GM23338 (cell line): ENCODE measurements at regions not wholly inside any gene's neighbourhood (a gene's known extent, or its start where the extent isn't known, plus 50 kb on each side); places are given as distances from the start of the nearest gene placed in this dataset.

Experiments used
- ATAC-seq: fragments of 200-7000 bp; cut with Tn5 transposase; 3 replicates; pipeline ENCODE4 v1.9.1; 2020
- DNase-seq: peaks from one replicate; pipeline ENCODE4 v3.0.0-alpha.2; 2015; ENCODE audit warnings: low spot score
- H2AFZ ChIP-seq: fragments of 200-600 bp; sonication (generic); 2 replicates; pipeline ENCODE4 v1.8.0; 2016; ENCODE audit warnings: antibody characterized with exemption, mild to moderate bottlenecking, moderate library complexity
- H3F3A ChIP-seq: fragments of 200-600 bp; sonication (generic); replicated peaks from 2 replicates; pipeline ENCODE4 v1.8.0; 2017; ENCODE audit warnings: antibody characterized with exemption, mixed run types, low read depth
- H3K27ac ChIP-seq: fragments of 200-600 bp; sonication (generic); 2 replicates; pipeline ENCODE4 v1.6.1; 2016; ENCODE audit warnings: low read depth
- H3K27me3 ChIP-seq: fragments of 200-600 bp; sonication (generic); 2 replicates; pipeline ENCODE4 v1.8.0; 2016; ENCODE audit warnings: mild to moderate bottlenecking, mixed run types, moderate library complexity; ENCODE audit not compliant: insufficient read depth
- H3K36me3 ChIP-seq: fragments of 200-600 bp; sonication (generic); 2 replicates; pipeline ENCODE4 v1.8.0; 2016; ENCODE audit warnings: mild to moderate bottlenecking; ENCODE audit not compliant: insufficient read depth
- H3K4me1 ChIP-seq: fragments of 200-600 bp; sonication (generic); 2 replicates; pipeline ENCODE4 v1.8.0; 2016; ENCODE audit warnings: mild to moderate bottlenecking, moderate library complexity; ENCODE audit not compliant: insufficient read depth
- H3K4me2 ChIP-seq: fragments of 200-600 bp; sonication (generic); 2 replicates; pipeline ENCODE4 v1.7.1; 2017; ENCODE audit warnings: mixed run types
- H3K4me3 ChIP-seq: fragments of 200-600 bp; sonication (generic); 2 replicates; pipeline ENCODE4 v1.6.1; 2016; ENCODE audit warnings: mixed run types
- H3K79me2 ChIP-seq: fragments of 200-600 bp; sonication (generic); replicated peaks from 2 replicates; pipeline ENCODE4 v1.8.0; 2017; ENCODE audit warnings: mild to moderate bottlenecking; ENCODE audit not compliant: insufficient read depth
- H3K9me2 ChIP-seq: fragments of 200-600 bp; sonication (generic); 2 replicates; pipeline ENCODE4 v1.8.0; 2017; ENCODE audit not compliant: insufficient read depth
- H4K20me1 ChIP-seq: fragments of 200-600 bp; sonication (generic); replicated peaks from 2 replicates; pipeline ENCODE4 v1.8.0; 2017; ENCODE audit warnings: mild to moderate bottlenecking; ENCODE audit not compliant: insufficient read depth
- H3K27ac Mint-ChIP-seq: 2 replicates; pipeline ENCODE4 v1.8.0; 2020; ENCODE audit warnings: inconsistent platforms, mild to moderate bottlenecking, moderate library complexity, mixed read lengths
- H3K27me3 Mint-ChIP-seq: 3 replicates; pipeline ENCODE4 v1.8.0; 2022; ENCODE audit warnings: low read depth, mild to moderate bottlenecking, moderate library complexity, mixed read lengths, inconsistent platforms; ENCODE audit not compliant: insufficient read depth, poor library complexity
- H3K36me3 Mint-ChIP-seq: 3 replicates; pipeline ENCODE4 v1.8.0; 2021; ENCODE audit warnings: low read depth, mild to moderate bottlenecking, inconsistent platforms, moderate library complexity, mixed read lengths
- H3K4me1 Mint-ChIP-seq: 3 replicates; pipeline ENCODE4 v1.8.0; 2020; ENCODE audit warnings: mild to moderate bottlenecking, inconsistent platforms, mixed read lengths
- H3K4me3 Mint-ChIP-seq: 3 replicates; pipeline ENCODE4 v1.8.0; 2021; ENCODE audit warnings: moderate library complexity, mild to moderate bottlenecking, inconsistent platforms, mixed read lengths
- H3K9me3 Mint-ChIP-seq: 3 replicates; pipeline ENCODE4 v1.8.0; 2020; ENCODE audit warnings: moderate library complexity, mild to moderate bottlenecking, inconsistent platforms, mixed read lengths
- CREB1 ChIP-seq: fragments of 250-450 bp; sonication (Bioruptor Pico); IDR thresholded peaks from 2 replicates; pipeline ENCODE4 v1.5.0; 2020; ENCODE audit warnings: low read depth, mild to moderate bottlenecking, moderate library complexity
- EZH2phosphoT487 ChIP-seq: fragments of 200-600 bp; sonication (generic); IDR thresholded peaks from one replicate; pipeline ENCODE4 v1.8.1; 2018; ENCODE audit warnings: antibody characterized with exemption; ENCODE audit not compliant: unreplicated experiment
- NANOG ChIP-seq: IDR thresholded peaks from 2 replicates; pipeline ENCODE4 v1.6.1; 2016; ENCODE audit warnings: antibody characterized with exemption, borderline replicate concordance
- ZNF114 ChIP-seq: fragments of 250-450 bp; sonication (Bioruptor Pico); IDR thresholded peaks from 2 replicates; pipeline ENCODE4 v1.5.0; 2020; ENCODE audit warnings: mild to moderate bottlenecking, moderate library complexity
- ZNF331 ChIP-seq: fragments of 250-450 bp; sonication (Bioruptor Pico); IDR thresholded peaks from 2 replicates; pipeline ENCODE4 v1.5.0; 2020; ENCODE audit warnings: low read depth, mild to moderate bottlenecking, moderate library complexity
- TF ChIP-seq, protein P1 (sequence below): fragments of 250-450 bp; sonication (Bioruptor Pico); IDR thresholded peaks from 2 replicates; pipeline ENCODE4 v1.5.0; 2020; ENCODE audit warnings: mild to moderate bottlenecking, moderate library complexity
- TF ChIP-seq, protein P2 (sequence below): IDR thresholded peaks from 2 replicates; pipeline ENCODE4 v1.6.1; 2016; ENCODE audit warnings: antibody characterized with exemption
- TF ChIP-seq, protein P3 (sequence below): IDR thresholded peaks from one replicate; pipeline ENCODE4 v1.6.1; 2018; ENCODE audit warnings: antibody characterized with exemption; ENCODE audit not compliant: unreplicated experiment
- TF ChIP-seq, protein P4 (sequence below), 2 experiments: fragments of 200-600 bp in 1 of 2; sonication (generic) in 1 of 2; conservative IDR thresholded peaks; 2 replicates each; pipeline versions ENCODE4 v1.5.1 to v1.6.1; 2016 to 2017; ENCODE audit warnings: antibody characterized with exemption in 2 of 2, low read depth in 2 of 2, mild to moderate bottlenecking in 2 of 2, moderate library complexity in 1 of 2

DNA sequence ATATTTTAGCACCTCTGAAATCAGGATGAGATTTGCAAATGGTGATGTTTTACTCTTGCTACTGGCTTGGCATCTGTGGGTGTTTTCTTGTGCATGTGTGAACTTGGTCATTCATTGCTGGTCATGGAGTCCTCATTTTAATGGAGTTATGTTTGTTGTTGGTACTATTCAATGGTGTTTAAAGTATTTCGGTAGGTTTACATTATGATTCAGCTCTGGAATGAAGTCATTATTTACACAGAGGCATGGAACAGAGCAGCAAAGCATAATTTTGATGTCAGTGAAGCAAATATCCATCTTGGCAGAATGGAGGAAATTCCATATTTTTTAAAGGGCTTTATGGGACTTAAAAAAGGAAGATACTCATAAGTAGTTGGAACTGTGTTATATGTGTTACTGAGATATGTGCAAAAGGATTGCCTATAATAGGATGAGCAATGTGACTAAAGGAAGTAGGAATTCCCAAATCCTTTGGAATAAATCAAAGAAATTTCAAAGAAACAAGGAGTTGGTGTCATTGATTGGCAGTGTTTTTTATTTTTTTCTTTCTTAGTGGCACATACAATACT is 147.4 kb downstream of the ACTBL2 start (continued):
- TF ChIP-seq, protein P1, sequence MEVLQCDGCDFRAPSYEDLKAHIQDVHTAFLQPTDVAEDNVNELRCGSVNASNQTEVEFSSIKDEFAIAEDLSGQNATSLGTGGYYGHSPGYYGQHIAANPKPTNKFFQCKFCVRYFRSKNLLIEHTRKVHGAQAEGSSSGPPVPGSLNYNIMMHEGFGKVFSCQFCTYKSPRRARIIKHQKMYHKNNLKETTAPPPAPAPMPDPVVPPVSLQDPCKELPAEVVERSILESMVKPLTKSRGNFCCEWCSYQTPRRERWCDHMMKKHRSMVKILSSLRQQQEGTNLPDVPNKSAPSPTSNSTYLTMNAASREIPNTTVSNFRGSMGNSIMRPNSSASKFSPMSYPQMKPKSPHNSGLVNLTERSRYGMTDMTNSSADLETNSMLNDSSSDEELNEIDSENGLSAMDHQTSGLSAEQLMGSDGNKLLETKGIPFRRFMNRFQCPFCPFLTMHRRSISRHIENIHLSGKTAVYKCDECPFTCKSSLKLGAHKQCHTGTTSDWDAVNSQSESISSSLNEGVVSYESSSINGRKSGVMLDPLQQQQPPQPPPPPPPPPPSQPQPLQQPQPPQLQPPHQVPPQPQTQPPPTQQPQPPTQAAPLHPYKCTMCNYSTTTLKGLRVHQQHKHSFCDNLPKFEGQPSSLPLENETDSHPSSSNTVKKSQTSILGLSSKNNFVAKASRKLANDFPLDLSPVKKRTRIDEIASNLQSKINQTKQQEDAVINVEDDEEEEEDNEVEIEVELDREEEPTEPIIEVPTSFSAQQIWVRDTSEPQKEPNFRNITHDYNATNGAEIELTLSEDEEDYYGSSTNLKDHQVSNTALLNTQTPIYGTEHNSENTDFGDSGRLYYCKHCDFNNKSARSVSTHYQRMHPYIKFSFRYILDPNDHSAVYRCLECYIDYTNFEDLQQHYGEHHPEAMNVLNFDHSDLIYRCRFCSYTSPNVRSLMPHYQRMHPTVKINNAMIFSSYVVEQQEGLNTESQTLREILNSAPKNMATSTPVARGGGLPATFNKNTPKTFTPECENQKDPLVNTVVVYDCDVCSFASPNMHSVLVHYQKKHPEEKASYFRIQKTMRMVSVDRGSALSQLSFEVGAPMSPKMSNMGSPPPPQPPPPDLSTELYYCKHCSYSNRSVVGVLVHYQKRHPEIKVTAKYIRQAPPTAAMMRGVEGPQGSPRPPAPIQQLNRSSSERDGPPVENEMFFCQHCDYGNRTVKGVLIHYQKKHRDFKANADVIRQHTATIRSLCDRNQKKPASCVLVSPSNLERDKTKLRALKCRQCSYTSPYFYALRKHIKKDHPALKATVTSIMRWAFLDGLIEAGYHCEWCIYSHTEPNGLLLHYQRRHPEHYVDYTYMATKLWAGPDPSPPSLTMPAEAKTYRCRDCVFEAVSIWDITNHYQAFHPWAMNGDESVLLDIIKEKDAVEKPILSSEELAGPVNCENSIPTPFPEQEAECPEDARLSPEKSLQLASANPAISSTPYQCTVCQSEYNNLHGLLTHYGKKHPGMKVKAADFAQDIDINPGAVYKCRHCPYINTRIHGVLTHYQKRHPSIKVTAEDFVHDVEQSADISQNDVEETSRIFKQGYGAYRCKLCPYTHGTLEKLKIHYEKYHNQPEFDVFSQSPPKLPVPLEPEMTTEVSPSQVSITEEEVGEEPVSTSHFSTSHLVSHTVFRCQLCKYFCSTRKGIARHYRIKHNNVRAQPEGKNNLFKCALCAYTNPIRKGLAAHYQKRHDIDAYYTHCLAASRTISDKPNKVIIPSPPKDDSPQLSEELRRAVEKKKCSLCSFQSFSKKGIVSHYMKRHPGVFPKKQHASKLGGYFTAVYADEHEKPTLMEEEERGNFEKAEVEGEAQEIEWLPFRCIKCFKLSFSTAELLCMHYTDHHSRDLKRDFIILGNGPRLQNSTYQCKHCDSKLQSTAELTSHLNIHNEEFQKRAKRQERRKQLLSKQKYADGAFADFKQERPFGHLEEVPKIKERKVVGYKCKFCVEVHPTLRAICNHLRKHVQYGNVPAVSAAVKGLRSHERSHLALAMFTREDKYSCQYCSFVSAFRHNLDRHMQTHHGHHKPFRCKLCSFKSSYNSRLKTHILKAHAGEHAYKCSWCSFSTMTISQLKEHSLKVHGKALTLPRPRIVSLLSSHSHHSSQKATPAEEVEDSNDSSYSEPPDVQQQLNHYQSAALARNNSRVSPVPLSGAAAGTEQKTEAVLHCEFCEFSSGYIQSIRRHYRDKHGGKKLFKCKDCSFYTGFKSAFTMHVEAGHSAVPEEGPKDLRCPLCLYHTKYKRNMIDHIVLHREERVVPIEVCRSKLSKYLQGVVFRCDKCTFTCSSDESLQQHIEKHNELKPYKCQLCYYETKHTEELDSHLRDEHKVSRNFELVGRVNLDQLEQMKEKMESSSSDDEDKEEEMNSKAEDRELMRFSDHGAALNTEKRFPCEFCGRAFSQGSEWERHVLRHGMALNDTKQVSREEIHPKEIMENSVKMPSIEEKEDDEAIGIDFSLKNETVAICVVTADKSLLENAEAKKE (CRISPR knock-in tag), result no peak
- TF ChIP-seq, protein P2, sequence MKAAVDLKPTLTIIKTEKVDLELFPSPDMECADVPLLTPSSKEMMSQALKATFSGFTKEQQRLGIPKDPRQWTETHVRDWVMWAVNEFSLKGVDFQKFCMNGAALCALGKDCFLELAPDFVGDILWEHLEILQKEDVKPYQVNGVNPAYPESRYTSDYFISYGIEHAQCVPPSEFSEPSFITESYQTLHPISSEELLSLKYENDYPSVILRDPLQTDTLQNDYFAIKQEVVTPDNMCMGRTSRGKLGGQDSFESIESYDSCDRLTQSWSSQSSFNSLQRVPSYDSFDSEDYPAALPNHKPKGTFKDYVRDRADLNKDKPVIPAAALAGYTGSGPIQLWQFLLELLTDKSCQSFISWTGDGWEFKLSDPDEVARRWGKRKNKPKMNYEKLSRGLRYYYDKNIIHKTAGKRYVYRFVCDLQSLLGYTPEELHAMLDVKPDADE, result no peak
- TF ChIP-seq CREB1 (CRISPR knock-in tag), result no peak
- TF ChIP-seq EZH2phosphoT487, result no peak

DNA sequence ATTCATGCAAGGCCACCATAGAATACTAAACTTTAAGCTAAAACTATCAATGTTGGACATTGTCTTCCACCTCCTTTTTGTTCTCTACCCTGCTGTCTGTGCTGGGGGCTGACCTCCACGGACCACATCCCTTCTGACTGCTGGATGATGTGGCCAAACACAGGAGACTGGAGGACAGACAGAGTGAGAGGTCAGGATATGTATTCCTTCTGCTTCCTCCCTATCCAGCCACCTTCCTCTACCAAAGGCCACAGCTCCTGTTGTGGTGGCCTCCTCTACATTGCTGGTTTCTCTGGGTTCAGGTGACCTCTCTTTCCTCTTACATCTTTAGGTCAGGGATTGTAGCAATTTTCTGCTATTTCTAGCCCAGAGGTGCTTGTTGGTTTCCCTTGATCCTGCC is 148.1 kb downstream of the ACTBL2 start:
- Histone ChIP-seq H3K4me1 (no peaks in the 10 kb centered on the region), H3K79me2 (no peaks in the 10 kb centered on the region), H4K20me1 (no peaks in the 10 kb centered on the region), H3F3A (no peaks in the 10 kb centered on the region), H3K4me3 (no peak overlapping the region), H3K36me3 (no peaks in the 10 kb centered on the region), H2AFZ (no peak overlapping the region), H3K27me3 (no peaks in the 10 kb centered on the region), H3K27ac (no peak overlapping the region), H3K9me2 (no peaks in the 10 kb centered on the region), H3K4me2 (no peak overlapping the region)
- Mint-ChIP-seq H3K4me1 (no peaks in the 10 kb centered on the region), H3K27ac (no peak overlapping the region), H3K36me3 (no peaks in the 10 kb centered on the region), H3K4me3 (no peak overlapping the region), H3K27me3 (no peaks in the 10 kb centered on the region), H3K9me3 (peaks cover 2% of the 10 kb centered on the region; the same call in 1 of the 3 replicates)
- DNase-seq (no peak), ATAC-seq (no peak)
- TF ChIP-seq, protein P3, sequence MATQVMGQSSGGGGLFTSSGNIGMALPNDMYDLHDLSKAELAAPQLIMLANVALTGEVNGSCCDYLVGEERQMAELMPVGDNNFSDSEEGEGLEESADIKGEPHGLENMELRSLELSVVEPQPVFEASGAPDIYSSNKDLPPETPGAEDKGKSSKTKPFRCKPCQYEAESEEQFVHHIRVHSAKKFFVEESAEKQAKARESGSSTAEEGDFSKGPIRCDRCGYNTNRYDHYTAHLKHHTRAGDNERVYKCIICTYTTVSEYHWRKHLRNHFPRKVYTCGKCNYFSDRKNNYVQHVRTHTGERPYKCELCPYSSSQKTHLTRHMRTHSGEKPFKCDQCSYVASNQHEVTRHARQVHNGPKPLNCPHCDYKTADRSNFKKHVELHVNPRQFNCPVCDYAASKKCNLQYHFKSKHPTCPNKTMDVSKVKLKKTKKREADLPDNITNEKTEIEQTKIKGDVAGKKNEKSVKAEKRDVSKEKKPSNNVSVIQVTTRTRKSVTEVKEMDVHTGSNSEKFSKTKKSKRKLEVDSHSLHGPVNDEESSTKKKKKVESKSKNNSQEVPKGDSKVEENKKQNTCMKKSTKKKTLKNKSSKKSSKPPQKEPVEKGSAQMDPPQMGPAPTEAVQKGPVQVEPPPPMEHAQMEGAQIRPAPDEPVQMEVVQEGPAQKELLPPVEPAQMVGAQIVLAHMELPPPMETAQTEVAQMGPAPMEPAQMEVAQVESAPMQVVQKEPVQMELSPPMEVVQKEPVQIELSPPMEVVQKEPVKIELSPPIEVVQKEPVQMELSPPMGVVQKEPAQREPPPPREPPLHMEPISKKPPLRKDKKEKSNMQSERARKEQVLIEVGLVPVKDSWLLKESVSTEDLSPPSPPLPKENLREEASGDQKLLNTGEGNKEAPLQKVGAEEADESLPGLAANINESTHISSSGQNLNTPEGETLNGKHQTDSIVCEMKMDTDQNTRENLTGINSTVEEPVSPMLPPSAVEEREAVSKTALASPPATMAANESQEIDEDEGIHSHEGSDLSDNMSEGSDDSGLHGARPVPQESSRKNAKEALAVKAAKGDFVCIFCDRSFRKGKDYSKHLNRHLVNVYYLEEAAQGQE, result no peak
- TF ChIP-seq NANOG (no peak), ZNF331 (CRISPR knock-in tag) (no peak), ZNF114 (CRISPR knock-in tag) (no peak), EZH2phosphoT487 (no peak)
- TF ChIP-seq, protein P4, sequence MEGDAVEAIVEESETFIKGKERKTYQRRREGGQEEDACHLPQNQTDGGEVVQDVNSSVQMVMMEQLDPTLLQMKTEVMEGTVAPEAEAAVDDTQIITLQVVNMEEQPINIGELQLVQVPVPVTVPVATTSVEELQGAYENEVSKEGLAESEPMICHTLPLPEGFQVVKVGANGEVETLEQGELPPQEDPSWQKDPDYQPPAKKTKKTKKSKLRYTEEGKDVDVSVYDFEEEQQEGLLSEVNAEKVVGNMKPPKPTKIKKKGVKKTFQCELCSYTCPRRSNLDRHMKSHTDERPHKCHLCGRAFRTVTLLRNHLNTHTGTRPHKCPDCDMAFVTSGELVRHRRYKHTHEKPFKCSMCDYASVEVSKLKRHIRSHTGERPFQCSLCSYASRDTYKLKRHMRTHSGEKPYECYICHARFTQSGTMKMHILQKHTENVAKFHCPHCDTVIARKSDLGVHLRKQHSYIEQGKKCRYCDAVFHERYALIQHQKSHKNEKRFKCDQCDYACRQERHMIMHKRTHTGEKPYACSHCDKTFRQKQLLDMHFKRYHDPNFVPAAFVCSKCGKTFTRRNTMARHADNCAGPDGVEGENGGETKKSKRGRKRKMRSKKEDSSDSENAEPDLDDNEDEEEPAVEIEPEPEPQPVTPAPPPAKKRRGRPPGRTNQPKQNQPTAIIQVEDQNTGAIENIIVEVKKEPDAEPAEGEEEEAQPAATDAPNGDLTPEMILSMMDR (conservative IDR thresholded peaks at IDR 0.05; ENCODE audit: low read depth in 2 of 2), result no peak
